GM18508 (cell line): ENCODE measurements at regions not wholly inside any gene's neighbourhood (a gene's known extent, or its start where the extent isn't known, plus 50 kb on each side); places are given as distances from the start of the nearest gene placed in this dataset.
A peak's percentile ranks its signal among the peaks of the same experiment; 100 is the strongest.

Source experiments
- ATAC-seq: cut with Tn5 transposase; IDR thresholded peaks from one replicate; pipeline ENCODE4 v1.9.1; 2021; ENCODE audit warnings: moderate number of reproducible peaks; ENCODE audit not compliant: insufficient read depth, unreplicated experiment

DNA sequence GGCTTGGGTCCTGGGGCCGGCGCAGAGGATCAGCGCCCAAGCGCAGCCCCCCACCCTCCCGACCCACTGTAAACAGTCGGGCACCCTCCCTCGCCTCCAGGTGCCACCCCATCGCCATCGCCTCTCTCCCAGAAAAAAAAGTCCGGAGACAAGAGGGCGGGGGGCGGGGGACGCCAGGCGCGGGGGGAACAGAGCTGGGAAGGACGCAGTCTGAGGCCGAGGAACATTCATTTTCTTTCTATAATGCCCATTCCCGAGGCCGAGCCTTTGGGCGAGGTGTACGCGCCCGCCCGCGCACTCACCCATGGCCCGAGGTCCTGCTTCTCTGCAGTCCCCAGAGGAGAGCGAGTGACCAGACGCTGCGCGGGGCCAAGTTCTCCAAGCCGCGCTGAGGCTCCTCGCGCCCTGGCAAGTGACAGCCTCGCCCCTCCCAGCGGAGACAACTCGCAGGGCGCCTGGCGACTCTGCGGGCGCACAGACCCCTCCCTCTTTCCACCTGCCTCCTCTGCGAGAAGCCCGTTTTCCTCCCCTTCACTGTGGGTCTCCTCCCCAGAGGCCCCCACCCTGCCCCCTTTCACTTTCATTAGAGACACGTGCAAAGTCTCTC is 63.5 kb upstream of the WDR17 start:
- peak; percentile 58 for ATAC-seq

DNA sequence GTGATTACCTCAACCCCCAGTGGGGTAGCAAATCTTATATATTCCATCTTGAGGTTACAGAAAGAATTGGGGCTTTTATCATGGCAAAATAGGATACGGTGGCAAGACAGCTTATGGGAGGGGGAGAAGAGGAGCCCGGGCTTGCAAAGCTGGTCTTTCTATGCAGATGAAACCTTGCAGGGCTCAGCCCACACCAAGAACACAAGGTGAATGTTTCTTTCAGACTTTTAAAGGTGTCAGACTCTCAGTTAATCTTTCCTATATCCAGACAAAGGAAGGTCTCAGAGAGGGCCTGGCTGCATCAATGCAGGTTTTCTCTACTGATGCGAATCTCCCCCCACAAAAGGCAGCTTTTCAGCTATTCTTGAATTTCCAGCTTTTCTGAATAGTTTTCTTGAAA is 59.9 kb upstream of the WDR17 start:
- ATAC-seq: no peak

DNA sequence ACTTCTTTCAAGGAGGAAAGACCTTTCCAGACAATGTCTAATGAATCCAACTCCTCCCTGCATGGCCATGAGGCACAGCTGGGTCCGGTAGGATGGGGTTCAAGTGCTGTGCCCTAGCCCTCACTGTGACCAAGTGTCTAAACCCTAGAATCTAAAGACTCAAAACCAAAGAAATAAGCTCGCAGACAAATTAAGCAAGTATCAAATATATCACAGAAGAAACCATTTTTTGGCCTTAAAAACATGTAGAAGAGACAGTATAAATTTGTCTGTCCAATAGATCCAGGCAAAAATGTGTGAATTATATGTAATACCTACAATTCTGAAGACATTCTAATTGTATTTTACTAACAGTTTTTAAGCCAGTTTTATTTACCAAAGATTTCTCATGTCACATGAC is 56.4 kb upstream of the WDR17 start:
- no peak for ATAC-seq

- ATAC-seq: no peak
Observed at GRCh38 chr4:176011529-176011928, 54.1 kb upstream of the WDR17 start.

DNA sequence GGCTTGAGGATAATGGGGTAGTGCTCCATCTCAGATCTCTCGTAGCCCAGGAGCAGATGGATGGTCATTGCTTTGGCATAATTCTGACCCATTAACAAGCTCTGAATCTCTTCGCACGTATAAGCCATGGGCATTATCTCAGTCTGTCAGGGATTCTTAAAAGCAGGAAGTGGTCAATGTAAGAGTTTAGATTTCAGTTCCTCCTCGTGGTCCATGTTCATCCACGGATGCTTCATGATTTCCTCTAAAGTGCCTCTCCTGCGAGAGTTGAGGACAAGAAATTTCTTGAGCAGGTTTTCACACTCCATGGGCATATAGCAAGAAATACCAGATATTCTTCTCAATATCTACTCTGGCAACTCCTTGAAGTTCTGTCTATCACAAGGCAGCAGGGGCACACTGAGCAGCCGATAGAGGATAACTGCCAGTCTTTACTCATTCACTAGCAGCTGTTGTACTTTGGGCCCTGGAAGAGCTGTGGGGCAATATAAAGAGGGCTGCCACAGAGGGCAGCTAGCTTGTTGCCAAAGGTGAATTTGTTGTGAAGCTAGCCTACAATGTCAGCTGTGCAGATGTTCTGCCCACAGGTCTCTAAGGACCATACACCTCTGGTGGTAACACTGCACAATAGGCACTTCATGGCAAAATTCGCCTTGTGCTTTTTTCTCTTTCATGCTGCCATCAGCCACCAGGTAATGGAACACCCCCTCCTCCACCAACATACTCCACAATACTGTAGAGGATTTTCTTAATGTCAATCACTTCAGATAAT is 52.0 kb upstream of the WDR17 start:
- ATAC-seq: peak; percentile 87

GRCh38 chr4:176014583-176015108 is 51.0 kb upstream of the WDR17 start:
- no peak for ATAC-seq
